PC-3 (cell line): ENCODE measurements at regions not wholly inside any gene's neighbourhood (a gene's known extent, or its start where the extent isn't known, plus 50 kb on each side); places are given as distances from the start of the nearest gene placed in this dataset.

ENCODE experiments used
- CTCF ChIP-seq: fragments of 300-600 bp; sonication (generic); conservative IDR thresholded peaks from 2 replicates; pipeline ENCODE4 v1.5.1; 2017; ENCODE audit warnings: antibody characterized with exemption, low read depth, mild to moderate bottlenecking, low read length
- EZH2 ChIP-seq: fragments of 300-600 bp; sonication (generic); IDR thresholded peaks from one replicate; pipeline ENCODE4 v1.6.1; 2017; ENCODE audit warnings: antibody characterized with exemption, mild to moderate bottlenecking, low read length; ENCODE audit not compliant: unreplicated experiment
- EZH2phosphoT487 ChIP-seq: fragments of 300-600 bp; sonication (generic); IDR thresholded peaks from 2 replicates; pipeline ENCODE4 v1.6.1; 2018; ENCODE audit warnings: mild to moderate bottlenecking, antibody characterized with exemption, low read length, borderline replicate concordance

- TF ChIP-seq CTCF: no peak
- TF ChIP-seq EZH2: no peak
- no peak for TF ChIP-seq EZH2phosphoT487
These were observed 158.6 kb upstream of the C1orf174 start for GRCh38 chr1:4058706-4059105.
